GM18951 (cell line): ENCODE measurements at regions not wholly inside any gene's neighbourhood (a gene's known extent, or its start where the extent isn't known, plus 50 kb on each side); places are given as distances from the start of the nearest gene placed in this dataset.

Experiments used
- POLR2A ChIP-seq: IDR thresholded peaks from 4 replicates; pipeline ENCODE4 v1.6.1; 2011; ENCODE audit warnings: mild to moderate bottlenecking; ENCODE audit not compliant: insufficient read length, insufficient read depth; ENCODE audit errors: extremely low read depth
- in situ Hi-C: fragments of 300-500 bp; cut with MboI; formaldehyde crosslinking; loops from one replicate; pipeline ENCODE4 v1.12.0; 2022; ENCODE audit warnings: low sequenced_read_pairs, mixed read lengths, inconsistent platforms; ENCODE audit not compliant: unreplicated experiment

GRCh38 chr2:59032499-59032898, 791.4 kb upstream of the FANCL start:
- no peak for TF ChIP-seq POLR2A
- in situ Hi-C loops: no loop called here

- in situ Hi-C loops: no loop called here
- TF ChIP-seq POLR2A: no peak
These were observed 787.9 kb upstream of the FANCL start for GRCh38 chr2:59029058-59029457.

GRCh38 chr2:59027320-59027719, 786.2 kb upstream of the FANCL start:
- in situ Hi-C loops: no loop called here
- TF ChIP-seq POLR2A: no peak

- in situ Hi-C loops: no loop called here
- TF ChIP-seq POLR2A: no peak
These were observed 784.1 kb upstream of the FANCL start for GRCh38 chr2:59025157-59025757.

- no peak for TF ChIP-seq POLR2A
- in situ Hi-C loops: no loop called here
These were observed 780.7 kb upstream of the FANCL start for GRCh38 chr2:59021786-59022185.

GRCh38 chr2:59019566-59020159, 778.5 kb upstream of the FANCL start:
- in situ Hi-C loops: no loop called here
- TF ChIP-seq POLR2A: no peak

- in situ Hi-C loops: no loop called here
- TF ChIP-seq POLR2A: no peak
These were observed 777.6 kb upstream of the FANCL start for GRCh38 chr2:59018737-59019136.

- in situ Hi-C loops: no loop called here
- no peak for TF ChIP-seq POLR2A
These were observed 773.9 kb upstream of the FANCL start for GRCh38 chr2:59015027-59015426.

- in situ Hi-C loops: no loop called here
These were observed 771.8 kb upstream of the FANCL start for GRCh38 chr2:59012971-59013370.

GRCh38 chr2:59012234-59012633, 771.1 kb upstream of the FANCL start:
- in situ Hi-C loops: no loop called here
- TF ChIP-seq POLR2A: no peak

More at GRCh38 chr2:59012971-59013370, 771.8 kb upstream of the FANCL start:
- no peak for TF ChIP-seq POLR2A

GRCh38 chr2:59008950-59009349, 767.8 kb upstream of the FANCL start:
- in situ Hi-C loops: no loop called here
- TF ChIP-seq POLR2A: no peak

GRCh38 chr2:59005836-59006615, 764.9 kb upstream of the FANCL start:
- no peak for TF ChIP-seq POLR2A
- in situ Hi-C loops: no loop called here

GRCh38 chr2:59004621-59005020, 763.5 kb upstream of the FANCL start:
- in situ Hi-C loops: no loop called here
- TF ChIP-seq POLR2A: no peak

GRCh38 chr2:59000796-59001195, 759.7 kb upstream of the FANCL start:
- in situ Hi-C loops: no loop called here
- TF ChIP-seq POLR2A: no peak
